Renal cortical epithelial cell (primary cell): ENCODE measurements at regions not wholly inside any gene's neighbourhood (a gene's known extent, or its start where the extent isn't known, plus 50 kb on each side); places are given as distances from the start of the nearest gene placed in this dataset.
A peak's percentile ranks its signal among the peaks of the same experiment; 100 is the strongest.
"Not testable (repeated sequence)": the region's sequence is repeated elsewhere in the genome, so short reads cannot be mapped to it uniquely, and the experiment has no call there.

ENCODE experiments used
- DNase-seq: peaks from one replicate; pipeline ENCODE4 v3.0.0-alpha.2; 2011; ENCODE audit warnings: low read depth

- no peak for DNase-seq
These were observed 65.1 kb upstream of the ARHGAP29 start for GRCh38 chr1:94302497-94302896.

- peak; percentile 66 for DNase-seq
These were observed 63.8 kb upstream of the ARHGAP29 start for GRCh38 chr1:94301186-94301585.

GRCh38 chr1:94300731-94301130 lies 63.3 kb upstream of the ARHGAP29 start:
- no peak for DNase-seq

GRCh38 chr1:94299627-94300553 lies 62.5 kb upstream of the ARHGAP29 start:
- peak; percentile 100 for DNase-seq

GRCh38 chr1:94298861-94299260 lies 61.5 kb upstream of the ARHGAP29 start:
- no peak for DNase-seq

GRCh38 chr1:94296018-94296417 lies 58.6 kb upstream of the ARHGAP29 start:
- no peak for DNase-seq

- DNase-seq = not testable (repeated sequence)
These were observed 55.6 kb upstream of the ARHGAP29 start for GRCh38 chr1:94292978-94293377.

GRCh38 chr1:94289244-94289643 lies 51.9 kb upstream of the ARHGAP29 start:
- not testable (repeated sequence) for DNase-seq
